GM12892 (cell line): ENCODE measurements at regions not wholly inside any gene's neighbourhood (a gene's known extent, or its start where the extent isn't known, plus 50 kb on each side); places are given as distances from the start of the nearest gene placed in this dataset.
"Not testable (repeated sequence)": the region's sequence is repeated elsewhere in the genome, so short reads cannot be mapped to it uniquely, and the experiment has no call there.

ENCODE experiments used
- DNase-seq: peaks from one replicate; pipeline ENCODE4 v3.0.0; 2011; ENCODE audit not compliant: insufficient read length
- FAIRE-seq: peaks from 2 replicates; lab custom pipeline; 2011; peaks lifted over from hg19 to GRCh38; lab: Jason Lieb, UNC
- POLR2A ChIP-seq: IDR thresholded peaks from 2 replicates; pipeline ENCODE4 v1.6.1; 2011; ENCODE audit warnings: low read depth, low read length, control low read depth
- POLR2AphosphoS5 ChIP-seq: IDR thresholded peaks from 2 replicates; pipeline ENCODE4 v1.6.1; 2011; ENCODE audit warnings: low read depth, low read length, control low read depth
- TAF1 ChIP-seq: IDR thresholded peaks from 2 replicates; pipeline ENCODE4 v1.6.1; 2011; ENCODE audit warnings: low read depth, mild to moderate bottlenecking, control low read depth, low read length, borderline replicate concordance

- DNase-seq (no peak), FAIRE-seq (no peak)
- no peak for TF ChIP-seq POLR2A
- no peak for TF ChIP-seq POLR2AphosphoS5
- TF ChIP-seq TAF1 = no peak
Observed at GRCh38 chr1:80153762-80154161, 1147.2 kb upstream of the ADGRL4 start.

GRCh38 chr1:80143361-80143760 is 1136.8 kb upstream of the ADGRL4 start:
- TF ChIP-seq POLR2AphosphoS5 (no peak), POLR2A (no peak)
- no peak for FAIRE-seq
- no peak for DNase-seq

- not testable (repeated sequence) for FAIRE-seq, DNase-seq
Observed at GRCh38 chr1:80137946-80138602, 1131.5 kb upstream of the ADGRL4 start.

GRCh38 chr1:80113168-80114038 is 1106.9 kb upstream of the ADGRL4 start:
- DNase-seq = no peak
- no peak for FAIRE-seq
- no peak for TF ChIP-seq TAF1
- TF ChIP-seq POLR2A = no peak
- no peak for TF ChIP-seq POLR2AphosphoS5

GRCh38 chr1:80101159-80101558 is 1094.6 kb upstream of the ADGRL4 start:
- FAIRE-seq = no peak
- TF ChIP-seq POLR2A = no peak
- TF ChIP-seq TAF1 = no peak
- no peak for TF ChIP-seq POLR2AphosphoS5
- no peak for DNase-seq

- FAIRE-seq = no peak
- DNase-seq = no peak
- no peak for TF ChIP-seq POLR2A
- no peak for TF ChIP-seq POLR2AphosphoS5
- no peak for TF ChIP-seq TAF1
Observed at GRCh38 chr1:80099713-80100112, 1093.2 kb upstream of the ADGRL4 start.

- no peak for DNase-seq
- TF ChIP-seq TAF1 = no peak
- no peak for TF ChIP-seq POLR2A
- no peak for TF ChIP-seq POLR2AphosphoS5
- no peak for FAIRE-seq
Observed at GRCh38 chr1:80085067-80085466, 1078.5 kb upstream of the ADGRL4 start.

- TF ChIP-seq TAF1 (no peak), POLR2A (no peak), POLR2AphosphoS5 (no peak)
- FAIRE-seq (no peak), DNase-seq (no peak)
Observed at GRCh38 chr1:80083892-80084291, 1077.4 kb upstream of the ADGRL4 start.

GRCh38 chr1:80076469-80076868 is 1069.9 kb upstream of the ADGRL4 start:
- no peak for TF ChIP-seq POLR2A
- no peak for TF ChIP-seq POLR2AphosphoS5
- TF ChIP-seq TAF1 = no peak
- DNase-seq (no peak), FAIRE-seq (no peak)

- TF ChIP-seq TAF1 = no peak
- TF ChIP-seq POLR2AphosphoS5 = no peak
- TF ChIP-seq POLR2A = no peak
- FAIRE-seq (no peak), DNase-seq (no peak)
Observed at GRCh38 chr1:80075351-80075750, 1068.8 kb upstream of the ADGRL4 start.

GRCh38 chr1:80072563-80072962 is 1066.0 kb upstream of the ADGRL4 start:
- no peak for TF ChIP-seq TAF1
- TF ChIP-seq POLR2AphosphoS5 = no peak
- no peak for TF ChIP-seq POLR2A
- FAIRE-seq (no peak), DNase-seq (no peak)

- no peak for FAIRE-seq
- no peak for TF ChIP-seq POLR2AphosphoS5
- no peak for DNase-seq
Observed at GRCh38 chr1:80066060-80066459, 1059.5 kb upstream of the ADGRL4 start.
